ENCODE measurements at regions not wholly inside any gene's neighbourhood (a gene's known extent, or its start where the extent isn't known, plus 50 kb on each side); places are given as distances from the start of the nearest gene placed in this dataset.

GRCh38 chr19:31694761-31695160 lies 345.5 kb upstream of the TSHZ3 start:
- FAIRE-seq, result no peak
- under 1% methylated on average over 3 of the region's 3 CpGs for WGBS (ENCODE audit: missing lambda C conversion rate)
- DNase-seq (ENCODE audit: low read depth in 1 of 2, low spot score in 1 of 2), result no peak
- H3K9me3 ChIP-seq, result peaks cover 9% of the 10 kb centered on the region; the same call in 2 of the 3 replicates
- TF ChIP-seq HEYL (CRISPR knock-in tag; IDR thresholded peaks at IDR 0.05) (no peak), BHLHE40 (IDR thresholded peaks at IDR 0.05; ENCODE audit: low read depth, low read length) (no peak), ZFP36 (IDR thresholded peaks at IDR 0.05; ENCODE audit: borderline replicate concordance, partially characterized antibody) (no peak), SREBF2 (IDR thresholded peaks at IDR 0.05) (no peak), JUN (IDR thresholded peaks at IDR 0.05) (no peak), TFCP2L1 (CRISPR knock-in tag; IDR thresholded peaks at IDR 0.05) (no peak), CHD4 (IDR thresholded peaks at IDR 0.05; ENCODE audit: borderline replicate concordance) (no peak), GATA3 (IDR thresholded peaks at IDR 0.05; ENCODE audit: borderline replicate concordance) (no peak), ATOH8 (CRISPR knock-in tag; IDR thresholded peaks at IDR 0.05; ENCODE audit: low read depth) (no peak), JUNB (IDR thresholded peaks at IDR 0.05) (no peak)
- TF ChIP-seq, protein P1, sequence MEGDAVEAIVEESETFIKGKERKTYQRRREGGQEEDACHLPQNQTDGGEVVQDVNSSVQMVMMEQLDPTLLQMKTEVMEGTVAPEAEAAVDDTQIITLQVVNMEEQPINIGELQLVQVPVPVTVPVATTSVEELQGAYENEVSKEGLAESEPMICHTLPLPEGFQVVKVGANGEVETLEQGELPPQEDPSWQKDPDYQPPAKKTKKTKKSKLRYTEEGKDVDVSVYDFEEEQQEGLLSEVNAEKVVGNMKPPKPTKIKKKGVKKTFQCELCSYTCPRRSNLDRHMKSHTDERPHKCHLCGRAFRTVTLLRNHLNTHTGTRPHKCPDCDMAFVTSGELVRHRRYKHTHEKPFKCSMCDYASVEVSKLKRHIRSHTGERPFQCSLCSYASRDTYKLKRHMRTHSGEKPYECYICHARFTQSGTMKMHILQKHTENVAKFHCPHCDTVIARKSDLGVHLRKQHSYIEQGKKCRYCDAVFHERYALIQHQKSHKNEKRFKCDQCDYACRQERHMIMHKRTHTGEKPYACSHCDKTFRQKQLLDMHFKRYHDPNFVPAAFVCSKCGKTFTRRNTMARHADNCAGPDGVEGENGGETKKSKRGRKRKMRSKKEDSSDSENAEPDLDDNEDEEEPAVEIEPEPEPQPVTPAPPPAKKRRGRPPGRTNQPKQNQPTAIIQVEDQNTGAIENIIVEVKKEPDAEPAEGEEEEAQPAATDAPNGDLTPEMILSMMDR (IDR thresholded peaks at IDR 0.05), result no peak
- no peaks in the 10 kb centered on the region for H3K4me1 ChIP-seq
- no peak overlapping the region for H3K4me2 ChIP-seq
- H3K4me3 ChIP-seq, result no peak overlapping the region
- CTCF ChIA-PET, result interaction anchor here (1.4 kb wide), 1 partner anchor 22 kb away, joined by 4 read pairs; no protein-coding TSS in a partner anchor
- no peak overlapping the region for H3K27ac ChIP-seq
- POLR2A ChIA-PET, result no interaction called here
- ATAC-seq, result no peak

- Histone ChIP-seq H3K27ac (no peak overlapping the region), H3K4me2 (no peak overlapping the region), H3K9me3 (peaks cover 15% of the 10 kb centered on the region; the same call in 1 of the 3 replicates), H3K4me3 (no peak overlapping the region), H3K4me1 (no peaks in the 10 kb centered on the region)
- 2% methylated on average over 3 of the region's 3 CpGs for WGBS (ENCODE audit: missing lambda C conversion rate)
- ATAC-seq (no peak), FAIRE-seq (no peak), DNase-seq (ENCODE audit: low read depth in 1 of 2, low spot score in 1 of 2) (no peak)
- TF ChIP-seq ZNF302 (CRISPR knock-in tag; IDR thresholded peaks at IDR 0.05) (no peak), CBX2 (IDR thresholded peaks at IDR 0.05; ENCODE audit: borderline replicate concordance, low read depth) (no peak), HEYL (CRISPR knock-in tag; IDR thresholded peaks at IDR 0.05) (no peak), CHD4 (IDR thresholded peaks at IDR 0.05; ENCODE audit: borderline replicate concordance) (no peak), KDM5A (IDR thresholded peaks at IDR 0.05) (no peak), HDAC2 (IDR thresholded peaks at IDR 0.05) (no peak), NR3C1 (IDR thresholded peaks at IDR 0.05) (no peak), BCL3 (IDR thresholded peaks at IDR 0.05) (no peak), HOXB13 (CRISPR knock-in tag; IDR thresholded peaks at IDR 0.05; ENCODE audit: low read depth) (no peak), RARB (CRISPR knock-in tag; IDR thresholded peaks at IDR 0.05) (no peak), ESRRA (IDR thresholded peaks at IDR 0.05; ENCODE audit: borderline replicate concordance, low read length) (no peak), EHMT2 (IDR thresholded peaks at IDR 0.05; ENCODE audit: low read depth) (no peak), JUN (IDR thresholded peaks at IDR 0.05) (no peak), POLR2A (IDR thresholded peaks at IDR 0.05; ENCODE audit: low read length) (no peak)
- TF ChIP-seq, protein P2, sequence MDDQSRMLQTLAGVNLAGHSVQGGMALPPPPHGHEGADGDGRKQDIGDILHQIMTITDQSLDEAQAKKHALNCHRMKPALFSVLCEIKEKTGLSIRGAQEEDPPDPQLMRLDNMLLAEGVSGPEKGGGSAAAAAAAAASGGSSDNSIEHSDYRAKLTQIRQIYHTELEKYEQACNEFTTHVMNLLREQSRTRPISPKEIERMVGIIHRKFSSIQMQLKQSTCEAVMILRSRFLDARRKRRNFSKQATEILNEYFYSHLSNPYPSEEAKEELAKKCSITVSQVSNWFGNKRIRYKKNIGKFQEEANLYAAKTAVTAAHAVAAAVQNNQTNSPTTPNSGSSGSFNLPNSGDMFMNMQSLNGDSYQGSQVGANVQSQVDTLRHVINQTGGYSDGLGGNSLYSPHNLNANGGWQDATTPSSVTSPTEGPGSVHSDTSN (IDR thresholded peaks at IDR 0.05), result no peak
- TF ChIP-seq, protein P3, sequence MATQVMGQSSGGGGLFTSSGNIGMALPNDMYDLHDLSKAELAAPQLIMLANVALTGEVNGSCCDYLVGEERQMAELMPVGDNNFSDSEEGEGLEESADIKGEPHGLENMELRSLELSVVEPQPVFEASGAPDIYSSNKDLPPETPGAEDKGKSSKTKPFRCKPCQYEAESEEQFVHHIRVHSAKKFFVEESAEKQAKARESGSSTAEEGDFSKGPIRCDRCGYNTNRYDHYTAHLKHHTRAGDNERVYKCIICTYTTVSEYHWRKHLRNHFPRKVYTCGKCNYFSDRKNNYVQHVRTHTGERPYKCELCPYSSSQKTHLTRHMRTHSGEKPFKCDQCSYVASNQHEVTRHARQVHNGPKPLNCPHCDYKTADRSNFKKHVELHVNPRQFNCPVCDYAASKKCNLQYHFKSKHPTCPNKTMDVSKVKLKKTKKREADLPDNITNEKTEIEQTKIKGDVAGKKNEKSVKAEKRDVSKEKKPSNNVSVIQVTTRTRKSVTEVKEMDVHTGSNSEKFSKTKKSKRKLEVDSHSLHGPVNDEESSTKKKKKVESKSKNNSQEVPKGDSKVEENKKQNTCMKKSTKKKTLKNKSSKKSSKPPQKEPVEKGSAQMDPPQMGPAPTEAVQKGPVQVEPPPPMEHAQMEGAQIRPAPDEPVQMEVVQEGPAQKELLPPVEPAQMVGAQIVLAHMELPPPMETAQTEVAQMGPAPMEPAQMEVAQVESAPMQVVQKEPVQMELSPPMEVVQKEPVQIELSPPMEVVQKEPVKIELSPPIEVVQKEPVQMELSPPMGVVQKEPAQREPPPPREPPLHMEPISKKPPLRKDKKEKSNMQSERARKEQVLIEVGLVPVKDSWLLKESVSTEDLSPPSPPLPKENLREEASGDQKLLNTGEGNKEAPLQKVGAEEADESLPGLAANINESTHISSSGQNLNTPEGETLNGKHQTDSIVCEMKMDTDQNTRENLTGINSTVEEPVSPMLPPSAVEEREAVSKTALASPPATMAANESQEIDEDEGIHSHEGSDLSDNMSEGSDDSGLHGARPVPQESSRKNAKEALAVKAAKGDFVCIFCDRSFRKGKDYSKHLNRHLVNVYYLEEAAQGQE (IDR thresholded peaks at IDR 0.05), result no peak
- ChIA-PET CTCF (no interaction called here), POLR2A (no interaction called here)
Measured at GRCh38 chr19:31699421-31699820, 350.2 kb upstream of the TSHZ3 start.

Measured in A549 (cell line).